ENCODE measurements at regions not wholly inside any gene's neighbourhood (a gene's known extent, or its start where the extent isn't known, plus 50 kb on each side); places are given as distances from the start of the nearest gene placed in this dataset.

- H3K27ac ChIP-seq (ENCODE audit: low read length): no peak overlapping the region
- H3K9me3 ChIP-seq (ENCODE audit: control insufficient read depth in 2 of 2, low read length in 2 of 2): no peaks in the 10 kb centered on the region
- no peak overlapping the region for H3K4me3 ChIP-seq (ENCODE audit: low read length in 2 of 2)
- no peaks in the 10 kb centered on the region for H3K4me1 ChIP-seq (ENCODE audit: control insufficient read depth, insufficient read depth, low read length)
- no peaks in the 10 kb centered on the region for H3K27me3 ChIP-seq (ENCODE audit: control insufficient read depth in 1 of 2, insufficient read depth in 2 of 2, low read length in 2 of 2)
- no peak overlapping the region for H3K9ac ChIP-seq (ENCODE audit: low read length in 2 of 2)
- H3K36me3 ChIP-seq (ENCODE audit: control insufficient read depth in 2 of 2, insufficient read depth in 2 of 2, low read length in 2 of 2): no peaks in the 10 kb centered on the region
Measured at GRCh38 chr12:67182551-67182950, 86.6 kb upstream of the CAND1 start.

- Histone ChIP-seq H3K27ac (ENCODE audit: low read length) (no peak overlapping the region), H3K4me3 (ENCODE audit: low read length in 2 of 2) (no peak overlapping the region), H3K9me3 (ENCODE audit: control insufficient read depth in 2 of 2, low read length in 2 of 2) (no peaks in the 10 kb centered on the region), H3K27me3 (ENCODE audit: control insufficient read depth in 1 of 2, insufficient read depth in 2 of 2, low read length in 2 of 2) (no peaks in the 10 kb centered on the region), H3K36me3 (ENCODE audit: control insufficient read depth in 2 of 2, insufficient read depth in 2 of 2, low read length in 2 of 2) (no peaks in the 10 kb centered on the region), H3K4me1 (ENCODE audit: control insufficient read depth, insufficient read depth, low read length) (no peaks in the 10 kb centered on the region), H3K9ac (ENCODE audit: low read length in 2 of 2) (no peak overlapping the region)
Measured at GRCh38 chr12:67193704-67194103, 75.5 kb upstream of the CAND1 start.

- Histone ChIP-seq H3K27ac (ENCODE audit: low read length) (no peak overlapping the region), H3K9me3 (ENCODE audit: control insufficient read depth in 2 of 2, low read length in 2 of 2) (no peaks in the 10 kb centered on the region), H3K36me3 (ENCODE audit: control insufficient read depth in 2 of 2, insufficient read depth in 2 of 2, low read length in 2 of 2) (no peaks in the 10 kb centered on the region), H3K4me1 (ENCODE audit: control insufficient read depth, insufficient read depth, low read length) (no peaks in the 10 kb centered on the region), H3K9ac (ENCODE audit: low read length in 2 of 2) (no peak overlapping the region), H3K4me3 (ENCODE audit: low read length in 2 of 2) (no peak overlapping the region), H3K27me3 (ENCODE audit: control insufficient read depth in 1 of 2, insufficient read depth in 2 of 2, low read length in 2 of 2) (no peaks in the 10 kb centered on the region)
Measured at GRCh38 chr12:67200386-67200785, 68.8 kb upstream of the CAND1 start.

GRCh38 chr12:67202011-67202677 is 67.0 kb upstream of the CAND1 start:
- Histone ChIP-seq H3K9ac (ENCODE audit: low read length in 2 of 2) (no peak overlapping the region), H3K27me3 (ENCODE audit: control insufficient read depth in 1 of 2, insufficient read depth in 2 of 2, low read length in 2 of 2) (no peaks in the 10 kb centered on the region), H3K36me3 (ENCODE audit: control insufficient read depth in 2 of 2, insufficient read depth in 2 of 2, low read length in 2 of 2) (no peaks in the 10 kb centered on the region), H3K4me1 (ENCODE audit: control insufficient read depth, insufficient read depth, low read length) (no peaks in the 10 kb centered on the region), H3K9me3 (ENCODE audit: control insufficient read depth in 2 of 2, low read length in 2 of 2) (no peaks in the 10 kb centered on the region), H3K27ac (ENCODE audit: low read length) (no peak overlapping the region), H3K4me3 (ENCODE audit: low read length in 2 of 2) (no peak overlapping the region)

GRCh38 chr12:67202678-67203012 is 66.5 kb upstream of the CAND1 start:
- no peaks in the 10 kb centered on the region for H3K27me3 ChIP-seq (ENCODE audit: control insufficient read depth in 1 of 2, insufficient read depth in 2 of 2, low read length in 2 of 2)
- H3K4me1 ChIP-seq (ENCODE audit: control insufficient read depth, insufficient read depth, low read length): no peaks in the 10 kb centered on the region
- H3K9me3 ChIP-seq (ENCODE audit: control insufficient read depth in 2 of 2, low read length in 2 of 2): no peaks in the 10 kb centered on the region
- no peak overlapping the region for H3K9ac ChIP-seq (ENCODE audit: low read length in 2 of 2)
- no peaks in the 10 kb centered on the region for H3K36me3 ChIP-seq (ENCODE audit: control insufficient read depth in 2 of 2, insufficient read depth in 2 of 2, low read length in 2 of 2)
- H3K27ac ChIP-seq (ENCODE audit: low read length): no peak overlapping the region
- no peak overlapping the region for H3K4me3 ChIP-seq (ENCODE audit: low read length in 2 of 2)

- no peak overlapping the region for H3K9ac ChIP-seq (ENCODE audit: low read length in 2 of 2)
- H3K36me3 ChIP-seq (ENCODE audit: control insufficient read depth in 2 of 2, insufficient read depth in 2 of 2, low read length in 2 of 2): no peaks in the 10 kb centered on the region
- peaks cover 0 to 2% of the 10 kb centered on the region in 2 donors for H3K27me3 ChIP-seq (ENCODE audit: control insufficient read depth in 1 of 2, insufficient read depth in 2 of 2, low read length in 2 of 2)
- no peak overlapping the region for H3K4me3 ChIP-seq (ENCODE audit: low read length in 2 of 2)
- no peak overlapping the region for H3K27ac ChIP-seq (ENCODE audit: low read length)
- no peaks in the 10 kb centered on the region for H3K4me1 ChIP-seq (ENCODE audit: control insufficient read depth, insufficient read depth, low read length)
- H3K9me3 ChIP-seq (ENCODE audit: control insufficient read depth in 2 of 2, low read length in 2 of 2): no peaks in the 10 kb centered on the region
Measured at GRCh38 chr12:67208281-67209067, 60.7 kb upstream of the CAND1 start.

GRCh38 chr12:67211029-67211428 is 58.1 kb upstream of the CAND1 start:
- no peaks in the 10 kb centered on the region for H3K4me1 ChIP-seq (ENCODE audit: control insufficient read depth, insufficient read depth, low read length)
- no peak overlapping the region for H3K9ac ChIP-seq (ENCODE audit: low read length in 2 of 2)
- H3K27ac ChIP-seq (ENCODE audit: low read length): no peak overlapping the region
- H3K36me3 ChIP-seq (ENCODE audit: control insufficient read depth in 2 of 2, insufficient read depth in 2 of 2, low read length in 2 of 2): no peaks in the 10 kb centered on the region
- no peaks in the 10 kb centered on the region for H3K9me3 ChIP-seq (ENCODE audit: control insufficient read depth in 2 of 2, low read length in 2 of 2)
- peaks cover 0 to 2% of the 10 kb centered on the region in 2 donors for H3K27me3 ChIP-seq (ENCODE audit: control insufficient read depth in 1 of 2, insufficient read depth in 2 of 2, low read length in 2 of 2)
- H3K4me3 ChIP-seq (ENCODE audit: low read length in 2 of 2): no peak overlapping the region

- Histone ChIP-seq H3K27ac (ENCODE audit: low read length) (no peak overlapping the region), H3K9me3 (ENCODE audit: control insufficient read depth in 2 of 2, low read length in 2 of 2) (no peaks in the 10 kb centered on the region), H3K27me3 (ENCODE audit: control insufficient read depth in 1 of 2, insufficient read depth in 2 of 2, low read length in 2 of 2) (peaks cover 0 to 2% of the 10 kb centered on the region in 2 donors), H3K4me3 (ENCODE audit: low read length in 2 of 2) (no peak overlapping the region), H3K36me3 (ENCODE audit: control insufficient read depth in 2 of 2, insufficient read depth in 2 of 2, low read length in 2 of 2) (no peaks in the 10 kb centered on the region), H3K9ac (ENCODE audit: low read length in 2 of 2) (no peak overlapping the region), H3K4me1 (ENCODE audit: control insufficient read depth, insufficient read depth, low read length) (no peaks in the 10 kb centered on the region)
Measured at GRCh38 chr12:67211494-67211893, 57.7 kb upstream of the CAND1 start.

GRCh38 chr12:67217647-67218046 is 51.5 kb upstream of the CAND1 start:
- Histone ChIP-seq H3K9me3 (ENCODE audit: control insufficient read depth in 2 of 2, low read length in 2 of 2) (no peaks in the 10 kb centered on the region), H3K36me3 (ENCODE audit: control insufficient read depth in 2 of 2, insufficient read depth in 2 of 2, low read length in 2 of 2) (no peaks in the 10 kb centered on the region), H3K27ac (ENCODE audit: low read length) (no peak overlapping the region), H3K27me3 (ENCODE audit: control insufficient read depth in 1 of 2, insufficient read depth in 2 of 2, low read length in 2 of 2) (no peaks in the 10 kb centered on the region), H3K9ac (ENCODE audit: low read length in 2 of 2) (no peak overlapping the region), H3K4me3 (ENCODE audit: low read length in 2 of 2) (no peak overlapping the region), H3K4me1 (ENCODE audit: control insufficient read depth, insufficient read depth, low read length) (no peaks in the 10 kb centered on the region)

All from stomach smooth muscle (tissue), 2 donors.